CD4-positive, alpha-beta T cell (primary cell): ENCODE measurements at regions not wholly inside any gene's neighbourhood (a gene's known extent, or its start where the extent isn't known, plus 50 kb on each side); places are given as distances from the start of the nearest gene placed in this dataset.

Source experiments
- ATAC-seq: fragments of 200-7000 bp; cut with Tn5 transposase; one replicate; pipeline ENCODE4 v1.10.0; 2022; ENCODE audit warnings: mild to moderate bottlenecking; ENCODE audit not compliant: poor library complexity
- CTCF ChIA-PET: fragments of 350-600 bp; sonication (Branson Sonifier 250); formaldehyde crosslinking; loops from one replicate; lab custom pipeline; 2021; ENCODE audit warnings: antibody characterized with exemption, inconsistent platforms; lab: Charles Lee
- POLR2A ChIA-PET: fragments of 350-600 bp; sonication (Branson Sonifier 250); formaldehyde crosslinking; loops from one replicate; lab custom pipeline; 2021; ENCODE audit warnings: antibody characterized with exemption, inconsistent platforms; lab: Charles Lee
- DNase-seq, 14 experiments: peaks; one replicate each; pipeline ENCODE4 v3.0.0-alpha.2; 2013 to 2020; ENCODE audit warnings: mixed read lengths in 2 of 14
- H3K27ac ChIP-seq, 2 donors: one replicate each; pipeline versions ENCODE4 v1.5.1 to v1.7.0; 2013; ENCODE audit warnings: low read length in 2 of 2, low read depth in 1 of 2, mild to moderate bottlenecking in 1 of 2
- H3K27me3 ChIP-seq, 2 experiments: 1 replicate in 1 of 2; 2 replicates in 1 of 2; pipeline versions ENCODE4 v1.6.1 to v1.7.0; 2013; ENCODE audit warnings: low read length in 2 of 2, control low read depth in 1 of 2, mild to moderate bottlenecking in 1 of 2, moderate library complexity in 1 of 2; ENCODE audit not compliant: insufficient read depth in 2 of 2, control insufficient read depth in 1 of 2
- H3K36me3 ChIP-seq: one replicate; pipeline ENCODE4 v1.6.1; 2013; ENCODE audit warnings: low read length, control low read depth; ENCODE audit not compliant: insufficient read depth
- H3K4me1 ChIP-seq: one replicate; pipeline ENCODE4 v1.6.1; 2013; ENCODE audit warnings: low read length, control low read depth; ENCODE audit not compliant: insufficient read depth
- H3K4me3 ChIP-seq: one replicate; pipeline ENCODE4 v1.5.1; 2013; ENCODE audit warnings: mild to moderate bottlenecking, low read length, moderate library complexity
- H3K9me3 ChIP-seq, 2 experiments: 1 replicate in 1 of 2; 2 replicates in 1 of 2; pipeline versions ENCODE4 v1.6.1 to v1.7.0; 2013; ENCODE audit warnings: low read length in 2 of 2, mild to moderate bottlenecking in 2 of 2, control low read depth in 1 of 2, moderate library complexity in 1 of 2; ENCODE audit not compliant: control insufficient read depth in 1 of 2, insufficient read depth in 1 of 2
- H3K27ac Mint-ChIP-seq: one replicate; pipeline ENCODE4 v1.8.0; 2020; ENCODE audit warnings: mixed read lengths
- H3K27me3 Mint-ChIP-seq: one replicate; pipeline ENCODE4 v1.8.0; 2021; ENCODE audit warnings: mixed read lengths
- H3K36me3 Mint-ChIP-seq: one replicate; pipeline ENCODE4 v1.8.0; 2021; ENCODE audit warnings: low read depth, mixed read lengths
- H3K4me1 Mint-ChIP-seq: one replicate; pipeline ENCODE4 v1.8.0; 2021; ENCODE audit warnings: low read depth, mixed read lengths
- H3K4me3 Mint-ChIP-seq: one replicate; pipeline ENCODE4 v1.8.0; 2020; ENCODE audit warnings: mild to moderate bottlenecking, mixed read lengths
- H3K9me3 Mint-ChIP-seq: one replicate; pipeline ENCODE4 v1.8.0; 2020; ENCODE audit warnings: mixed read lengths
- intact Hi-C, 2 experiments: fragments of 100-400 bp; cut with DNase I in 1 of 2; cut with micrococcal nuclease in 1 of 2; formaldehyde crosslinking; loops; one replicate each; pipeline versions ENCODE4 v1.15.1 to v1.9.0; 2023 to 2025; cut with DNase I, micrococcal nuclease
- TF ChIP-seq, protein P1 (sequence below): fragments of 200-600 bp; IDR thresholded peaks from one replicate; pipeline ENCODE4 v1.8.0; 2022; ENCODE audit warnings: antibody characterized with exemption, mild to moderate bottlenecking

DNA sequence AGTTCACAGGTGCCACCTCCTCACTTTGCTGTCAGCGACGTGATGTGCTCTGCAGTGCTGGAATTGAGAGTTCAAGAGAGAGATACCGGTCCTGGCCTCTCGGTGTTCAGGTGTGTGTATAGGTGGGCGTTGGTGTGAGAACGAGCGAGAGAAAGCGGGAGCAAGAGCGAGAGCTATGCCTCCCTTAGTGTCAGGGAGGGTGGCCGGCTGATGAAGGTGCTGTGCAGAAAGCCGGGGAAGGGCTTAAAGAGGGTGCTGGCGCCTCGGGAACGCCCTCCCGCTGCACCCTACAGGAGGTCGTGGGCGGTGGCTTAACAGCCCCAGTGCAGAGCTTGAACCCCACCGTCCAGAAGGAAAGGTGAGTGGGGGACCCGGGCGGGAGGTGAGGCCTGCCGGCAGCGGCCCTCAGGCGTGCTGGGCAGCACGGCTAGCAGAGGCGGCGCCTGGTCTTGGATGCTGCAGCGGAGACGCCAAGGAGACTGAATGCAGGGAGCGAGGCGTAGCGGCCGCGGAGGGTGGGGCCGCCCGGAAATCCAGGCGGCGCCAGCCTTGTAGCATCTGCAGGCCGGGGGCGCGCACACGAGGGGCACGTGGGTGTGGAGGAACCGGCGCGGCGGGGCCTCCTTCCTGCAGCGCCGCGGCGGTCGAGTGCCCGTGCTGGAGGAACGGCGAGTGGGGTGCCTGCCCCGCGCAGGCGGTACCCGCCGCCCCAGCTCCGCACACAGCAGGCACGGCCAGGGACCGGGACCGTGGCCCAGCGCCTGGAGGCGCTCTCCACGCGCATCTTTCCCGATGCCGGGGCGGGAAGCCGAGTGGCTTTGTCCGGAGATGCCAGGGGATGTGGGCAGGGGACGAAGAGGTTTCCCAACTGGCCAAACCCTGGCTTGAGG, 246.8 kb upstream of the TOPAZ1 start:
- Mint-ChIP-seq H3K4me3 (peak overlapping the region; percentile 82), H3K27me3 (peaks cover 90% of the 10 kb centered on the region), H3K9me3 (peaks cover 8% of the 10 kb centered on the region), H3K27ac (no peak overlapping the region), H3K4me1 (peaks cover 45% of the 10 kb centered on the region), H3K36me3 (no peaks in the 10 kb centered on the region)
- no peaks in the 10 kb centered on the region for H3K36me3 ChIP-seq
- intact Hi-C loops, result no loop called here
- H3K27ac ChIP-seq, result no peak overlapping the region
- H3K4me3 ChIP-seq, result peak overlapping the region; percentile 38
- H3K9me3 ChIP-seq, result peaks cover 4 to 43% of the 10 kb centered on the region in 2 experiments
- DNase-seq (peak in 3 of 14 experiments; percentile 18 to 37 (median 33)), ATAC-seq (peak; percentile 43)
- TF ChIP-seq, protein P1, sequence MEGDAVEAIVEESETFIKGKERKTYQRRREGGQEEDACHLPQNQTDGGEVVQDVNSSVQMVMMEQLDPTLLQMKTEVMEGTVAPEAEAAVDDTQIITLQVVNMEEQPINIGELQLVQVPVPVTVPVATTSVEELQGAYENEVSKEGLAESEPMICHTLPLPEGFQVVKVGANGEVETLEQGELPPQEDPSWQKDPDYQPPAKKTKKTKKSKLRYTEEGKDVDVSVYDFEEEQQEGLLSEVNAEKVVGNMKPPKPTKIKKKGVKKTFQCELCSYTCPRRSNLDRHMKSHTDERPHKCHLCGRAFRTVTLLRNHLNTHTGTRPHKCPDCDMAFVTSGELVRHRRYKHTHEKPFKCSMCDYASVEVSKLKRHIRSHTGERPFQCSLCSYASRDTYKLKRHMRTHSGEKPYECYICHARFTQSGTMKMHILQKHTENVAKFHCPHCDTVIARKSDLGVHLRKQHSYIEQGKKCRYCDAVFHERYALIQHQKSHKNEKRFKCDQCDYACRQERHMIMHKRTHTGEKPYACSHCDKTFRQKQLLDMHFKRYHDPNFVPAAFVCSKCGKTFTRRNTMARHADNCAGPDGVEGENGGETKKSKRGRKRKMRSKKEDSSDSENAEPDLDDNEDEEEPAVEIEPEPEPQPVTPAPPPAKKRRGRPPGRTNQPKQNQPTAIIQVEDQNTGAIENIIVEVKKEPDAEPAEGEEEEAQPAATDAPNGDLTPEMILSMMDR, result no peak
- peaks cover 46% of the 10 kb centered on the region for H3K4me1 ChIP-seq
- ChIA-PET POLR2A (no interaction called here), CTCF (no interaction called here)
- H3K27me3 ChIP-seq, result peaks cover 68 to 91% of the 10 kb centered on the region in 2 experiments

GRCh38 chr3:43995547-43996378, 245.9 kb upstream of the TOPAZ1 start:
- H3K27me3 Mint-ChIP-seq, result peaks cover 90% of the 10 kb centered on the region
- DNase-seq (peak in 1 of 14 experiments; percentile 10), ATAC-seq (no peak)
- no peak overlapping the region for H3K27ac Mint-ChIP-seq
- H3K36me3 Mint-ChIP-seq, result no peaks in the 10 kb centered on the region
- peak overlapping the region; percentile 38 for H3K4me3 ChIP-seq
- no peak overlapping the region for H3K27ac ChIP-seq
- H3K36me3 ChIP-seq, result no peaks in the 10 kb centered on the region
- POLR2A ChIA-PET, result no interaction called here
- peaks cover 67 to 90% of the 10 kb centered on the region in 2 experiments for H3K27me3 ChIP-seq
- intact Hi-C loops, result no loop called here
- CTCF ChIA-PET, result no interaction called here
- H3K4me1 ChIP-seq, result peaks cover 46% of the 10 kb centered on the region
- H3K9me3 ChIP-seq, result peaks cover 3 to 43% of the 10 kb centered on the region in 2 experiments
- TF ChIP-seq, protein P1, result no peak
- H3K4me1 Mint-ChIP-seq, result peaks cover 45% of the 10 kb centered on the region
- H3K9me3 Mint-ChIP-seq, result peaks cover 5% of the 10 kb centered on the region
- peak overlapping the region; percentile 80 for H3K4me3 Mint-ChIP-seq

GRCh38 chr3:43996379-43997301, 245.0 kb upstream of the TOPAZ1 start:
- intact Hi-C loops, result no loop called here
- peaks cover 90% of the 10 kb centered on the region for H3K27me3 Mint-ChIP-seq
- Histone ChIP-seq H3K27me3 (peaks cover 68 to 90% of the 10 kb centered on the region in 2 experiments), H3K4me3 (peak overlapping the region; percentile 38), H3K9me3 (peaks cover 0 to 43% of the 10 kb centered on the region in 2 experiments), H3K4me1 (peaks cover 46% of the 10 kb centered on the region), H3K36me3 (no peaks in the 10 kb centered on the region), H3K27ac (no peak overlapping the region)
- POLR2A ChIA-PET, result no interaction called here
- peaks cover 3% of the 10 kb centered on the region for H3K9me3 Mint-ChIP-seq
- peak overlapping the region; percentile 80 for H3K4me3 Mint-ChIP-seq
- CTCF ChIA-PET, result no interaction called here
- peaks cover 45% of the 10 kb centered on the region for H3K4me1 Mint-ChIP-seq
- DNase-seq (peak in 2 of 14 experiments; percentile 17 to 24), ATAC-seq (no peak)
- H3K27ac Mint-ChIP-seq, result no peak overlapping the region
- TF ChIP-seq, protein P1, result no peak
- H3K36me3 Mint-ChIP-seq, result no peaks in the 10 kb centered on the region
